ENCODE measurements at regions not wholly inside any gene's neighbourhood (a gene's known extent, or its start where the extent isn't known, plus 50 kb on each side); places are given as distances from the start of the nearest gene placed in this dataset.
A peak's percentile ranks its signal among the peaks of the same experiment; 100 is the strongest.
"Not testable (repeated sequence)": the region's sequence is repeated elsewhere in the genome, so short reads cannot be mapped to it uniquely, and the experiment has no call there.

GRCh38 chr10:22467393-22467792 is 122.1 kb downstream of the SPAG6 start:
- DNase-seq: not testable (repeated sequence)

- no peak for DNase-seq
These were observed 123.4 kb downstream of the SPAG6 start for GRCh38 chr10:22468570-22469320.

GRCh38 chr10:22473044-22473443 is 127.7 kb downstream of the SPAG6 start:
- DNase-seq: no peak

- no peak for DNase-seq
These were observed 128.2 kb downstream of the SPAG6 start for GRCh38 chr10:22473459-22473858.

GRCh38 chr10:22475651-22476600 is 130.6 kb downstream of the SPAG6 start:
- peak in 28 of 51 donors; percentile 13 to 78 (median 44) for DNase-seq

GRCh38 chr10:22476601-22477321 is 131.5 kb downstream of the SPAG6 start:
- DNase-seq: peak in 2 of 51 donors; percentile 11 to 33

GRCh38 chr10:22477334-22478287 is 132.3 kb downstream of the SPAG6 start:
- no peak for DNase-seq

GRCh38 chr10:22478555-22479334 is 133.4 kb downstream of the SPAG6 start:
- no peak for DNase-seq

- DNase-seq: peak in 29 of 51 donors; percentile 8 to 76 (median 42)
These were observed 134.1 kb downstream of the SPAG6 start for GRCh38 chr10:22479419-22479818.

GRCh38 chr10:22481106-22481505 is 135.8 kb downstream of the SPAG6 start:
- DNase-seq: no peak

- DNase-seq: peak in 2 of 51 donors; percentile 23 to 38
These were observed 136.6 kb downstream of the SPAG6 start for GRCh38 chr10:22481687-22482539.

GRCh38 chr10:22483132-22483531 is 137.8 kb downstream of the SPAG6 start:
- no peak for DNase-seq
